ENCODE measurements at regions not wholly inside any gene's neighbourhood (a gene's known extent, or its start where the extent isn't known, plus 50 kb on each side); places are given as distances from the start of the nearest gene placed in this dataset.
"Not testable (repeated sequence)": the region's sequence is repeated elsewhere in the genome, so short reads cannot be mapped to it uniquely, and the experiment has no call there.

GRCh38 chr7:13241416-13241815 is 554.0 kb downstream of the ARL4A start:
- Histone ChIP-seq H3K36me3 (ENCODE audit: insufficient read depth) (no peaks in the 10 kb centered on the region), H3K4me1 (ENCODE audit: insufficient read depth) (no peaks in the 10 kb centered on the region), H3K4me3 (ENCODE audit: low read depth, low read length) (no peak overlapping the region), H3K27ac (ENCODE audit: low read depth) (no peak overlapping the region)
- 68% methylated on average over 1 of the region's 1 CpG for WGBS
- no peak for DNase-seq (ENCODE audit: extremely low spot score)

- DNase-seq (ENCODE audit: extremely low spot score), result no peak
- H3K4me1 ChIP-seq (ENCODE audit: insufficient read depth), result no peaks in the 10 kb centered on the region
- H3K4me3 ChIP-seq (ENCODE audit: low read depth, low read length), result no peak overlapping the region
- H3K36me3 ChIP-seq (ENCODE audit: insufficient read depth), result no peaks in the 10 kb centered on the region
- no peak overlapping the region for H3K27ac ChIP-seq (ENCODE audit: low read depth)
- 77% methylated on average over 6 of the region's 6 CpGs for WGBS
Measured at GRCh38 chr7:13257661-13258060, 570.2 kb downstream of the ARL4A start.

- no peak for DNase-seq (ENCODE audit: extremely low spot score)
- 83% methylated on average over 2 of the region's 2 CpGs for WGBS
- Histone ChIP-seq H3K4me1 (ENCODE audit: insufficient read depth) (no peaks in the 10 kb centered on the region), H3K4me3 (ENCODE audit: low read depth, low read length) (no peak overlapping the region), H3K36me3 (ENCODE audit: insufficient read depth) (no peaks in the 10 kb centered on the region), H3K27ac (ENCODE audit: low read depth) (no peak overlapping the region)
Measured at GRCh38 chr7:13258386-13258785, 571.0 kb downstream of the ARL4A start.

DNA sequence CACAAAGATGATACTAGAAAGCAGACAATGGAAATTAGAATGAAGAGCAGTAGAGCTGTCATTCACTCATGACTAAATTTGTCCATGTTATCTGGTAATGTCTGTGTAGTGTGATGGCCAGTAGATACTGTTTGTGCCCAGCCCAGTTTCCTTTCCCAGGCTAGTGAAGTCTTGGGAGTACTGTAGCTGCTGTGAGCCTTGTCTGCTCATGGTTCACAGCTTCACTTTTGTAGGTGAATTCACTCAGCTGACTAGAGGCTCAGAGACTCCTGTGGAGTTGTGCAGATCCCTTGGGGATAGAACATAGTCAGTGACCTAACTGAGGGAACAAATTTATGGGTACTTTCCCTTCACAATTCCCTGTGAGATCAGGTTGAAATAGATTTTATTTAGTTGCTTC is 572.5 kb downstream of the ARL4A start:
- Histone ChIP-seq H3K27ac (ENCODE audit: low read depth) (no peak overlapping the region), H3K36me3 (ENCODE audit: insufficient read depth) (no peaks in the 10 kb centered on the region), H3K4me3 (ENCODE audit: low read depth, low read length) (no peak overlapping the region), H3K4me1 (ENCODE audit: insufficient read depth) (no peaks in the 10 kb centered on the region)
- DNase-seq (ENCODE audit: extremely low spot score), result no peak

GRCh38 chr7:13262929-13263530 is 575.6 kb downstream of the ARL4A start:
- no peak overlapping the region for H3K4me3 ChIP-seq (ENCODE audit: low read depth, low read length)
- DNase-seq (ENCODE audit: extremely low spot score), result peak; percentile 46
- H3K4me1 ChIP-seq (ENCODE audit: insufficient read depth), result no peaks in the 10 kb centered on the region
- no peaks in the 10 kb centered on the region for H3K36me3 ChIP-seq (ENCODE audit: insufficient read depth)
- H3K27ac ChIP-seq (ENCODE audit: low read depth), result no peak overlapping the region
- 4% methylated on average over 4 of the region's 4 CpGs for WGBS

DNA sequence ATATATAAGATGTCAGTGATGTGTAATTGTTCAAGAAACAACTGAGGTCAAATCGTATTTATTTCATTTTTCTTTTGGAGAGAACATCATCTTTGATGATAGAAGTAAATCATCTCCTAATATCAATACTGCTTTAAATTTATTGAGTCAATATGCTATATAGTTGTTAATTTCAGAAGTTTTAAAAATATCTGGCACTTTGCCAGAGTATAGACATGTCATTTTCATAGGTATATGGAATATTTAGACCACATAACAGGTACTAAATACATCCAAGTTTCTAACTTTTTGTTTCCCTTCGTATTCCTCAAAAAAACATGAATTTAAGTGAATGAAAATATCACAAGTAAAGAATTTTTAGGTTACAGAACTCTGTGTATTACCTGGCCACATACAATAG is 577.8 kb downstream of the ARL4A start:
- no peak for DNase-seq (ENCODE audit: extremely low spot score)
- Histone ChIP-seq H3K4me3 (ENCODE audit: low read depth, low read length) (no peak overlapping the region), H3K4me1 (ENCODE audit: insufficient read depth) (no peaks in the 10 kb centered on the region), H3K36me3 (ENCODE audit: insufficient read depth) (no peaks in the 10 kb centered on the region), H3K27ac (ENCODE audit: low read depth) (no peak overlapping the region)
- 82% methylated on average over 2 of the region's 2 CpGs for WGBS

DNA sequence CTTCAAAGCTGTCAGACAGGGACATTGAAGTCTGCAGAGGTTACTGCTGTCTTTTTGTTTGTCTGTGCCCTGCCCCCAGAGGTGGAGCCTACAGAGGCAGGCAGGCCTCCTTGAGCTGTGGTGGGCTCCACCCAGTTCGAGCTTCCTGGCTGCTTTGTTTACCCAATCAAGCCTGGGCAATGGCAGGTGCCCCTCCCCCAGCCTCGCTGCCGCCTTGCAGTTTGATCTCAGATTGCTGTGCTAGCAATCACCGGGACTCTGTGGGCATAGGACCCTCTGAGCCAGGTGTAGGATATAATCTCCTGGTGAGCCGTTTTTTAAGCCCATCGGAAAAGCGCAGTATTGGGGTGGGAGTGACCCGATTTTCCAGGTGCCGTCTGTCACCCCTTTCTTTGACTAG is 586.8 kb downstream of the ARL4A start:
- not testable (repeated sequence) for DNase-seq (ENCODE audit: extremely low spot score); H3K4me3 ChIP-seq (ENCODE audit: low read depth, low read length); H3K36me3 ChIP-seq (ENCODE audit: insufficient read depth); H3K4me1 ChIP-seq (ENCODE audit: insufficient read depth); H3K27ac ChIP-seq (ENCODE audit: low read depth)
- WGBS, result 84% methylated on average over 9 of the region's 9 CpGs

- DNase-seq (ENCODE audit: extremely low spot score), result no peak
- no peaks in the 10 kb centered on the region for H3K4me1 ChIP-seq (ENCODE audit: insufficient read depth)
Measured at GRCh38 chr7:13276977-13277376, 589.5 kb downstream of the ARL4A start.

GRCh38 chr7:13278020-13278419 is 590.6 kb downstream of the ARL4A start:
- H3K27ac ChIP-seq (ENCODE audit: low read depth), result no peak overlapping the region
- H3K4me3 ChIP-seq (ENCODE audit: low read depth, low read length), result no peak overlapping the region
- H3K4me1 ChIP-seq (ENCODE audit: insufficient read depth), result no peaks in the 10 kb centered on the region
- no peak for DNase-seq (ENCODE audit: extremely low spot score)
- no peaks in the 10 kb centered on the region for H3K36me3 ChIP-seq (ENCODE audit: insufficient read depth)
- WGBS, result 56% methylated on average over 3 of the region's 3 CpGs

More at GRCh38 chr7:13276977-13277376, 589.5 kb downstream of the ARL4A start:
- Histone ChIP-seq H3K4me3 (ENCODE audit: low read depth, low read length) (no peak overlapping the region), H3K27ac (ENCODE audit: low read depth) (no peak overlapping the region), H3K36me3 (ENCODE audit: insufficient read depth) (no peaks in the 10 kb centered on the region)

DNA sequence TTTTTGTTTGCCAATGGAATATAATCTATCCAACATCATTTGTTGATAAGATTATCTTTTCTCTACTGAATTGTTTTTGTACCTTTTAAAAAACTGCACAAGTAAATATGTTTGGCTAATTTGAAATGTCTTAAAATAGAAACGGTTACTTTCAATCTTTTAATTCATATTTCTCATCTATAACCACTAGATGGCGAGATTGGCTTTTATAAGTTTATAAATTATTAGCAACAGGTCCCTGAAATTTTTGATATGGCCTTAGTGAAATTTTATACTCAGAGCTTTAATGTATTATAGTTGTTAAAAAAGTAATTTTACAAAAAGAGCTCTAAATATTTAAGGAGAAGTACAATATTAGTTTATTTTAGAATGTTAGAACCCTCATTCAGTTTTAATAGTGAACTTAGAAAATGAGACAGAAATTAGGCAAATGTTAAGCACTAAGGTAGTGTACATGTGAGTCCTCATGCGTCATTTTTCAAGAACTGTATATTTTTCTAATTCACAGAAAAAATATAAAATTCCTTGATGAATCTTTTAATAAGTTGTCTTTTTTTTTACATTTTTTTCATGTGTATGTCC is 592.5 kb downstream of the ARL4A start:
- Histone ChIP-seq H3K36me3 (ENCODE audit: insufficient read depth) (no peaks in the 10 kb centered on the region), H3K4me3 (ENCODE audit: low read depth, low read length) (no peak overlapping the region), H3K4me1 (ENCODE audit: insufficient read depth) (no peaks in the 10 kb centered on the region), H3K27ac (ENCODE audit: low read depth) (no peak overlapping the region)
- no peak for DNase-seq (ENCODE audit: extremely low spot score)
- 33% methylated on average over 3 of the region's 3 CpGs for WGBS

DNA sequence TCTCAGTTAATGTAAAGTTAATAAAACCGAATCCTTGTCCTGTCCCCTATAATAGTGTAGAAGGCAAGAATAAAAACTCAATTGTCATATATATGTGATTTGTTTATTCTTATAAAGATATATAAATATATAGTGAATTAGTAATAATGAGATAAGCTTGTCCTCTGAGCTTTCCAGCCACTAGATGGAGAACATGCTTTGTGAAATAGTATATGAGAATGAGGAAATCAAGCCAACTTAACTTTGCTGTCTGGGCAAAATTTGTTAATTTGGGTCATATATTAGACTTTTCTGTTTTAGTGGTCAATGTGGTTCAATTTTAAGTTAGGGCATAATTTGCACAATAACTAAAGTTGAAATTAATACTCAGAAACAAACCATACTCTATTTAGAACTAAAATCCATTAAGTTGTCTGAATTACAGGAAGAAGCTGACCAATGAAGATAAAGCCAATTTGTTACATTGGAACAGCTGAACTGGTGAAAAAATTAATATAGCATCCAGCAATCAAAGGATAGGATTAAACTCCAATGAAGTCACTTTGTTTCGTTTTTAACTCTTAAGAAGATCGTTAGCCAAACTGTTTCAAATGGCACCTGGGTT is 595.0 kb downstream of the ARL4A start:
- H3K4me3 ChIP-seq (ENCODE audit: low read depth, low read length), result no peak overlapping the region
- H3K36me3 ChIP-seq (ENCODE audit: insufficient read depth), result no peaks in the 10 kb centered on the region
- WGBS, result 66% methylated on average over 3 of the region's 3 CpGs
- no peaks in the 10 kb centered on the region for H3K4me1 ChIP-seq (ENCODE audit: insufficient read depth)
- H3K27ac ChIP-seq (ENCODE audit: low read depth), result no peak overlapping the region
- DNase-seq (ENCODE audit: extremely low spot score), result no peak

- no peaks in the 10 kb centered on the region for H3K4me1 ChIP-seq (ENCODE audit: insufficient read depth)
- H3K4me3 ChIP-seq (ENCODE audit: low read depth, low read length), result no peak overlapping the region
- no peaks in the 10 kb centered on the region for H3K36me3 ChIP-seq (ENCODE audit: insufficient read depth)
- H3K27ac ChIP-seq (ENCODE audit: low read depth), result no peak overlapping the region
- WGBS, result 32% methylated on average over 4 of the region's 4 CpGs
- DNase-seq (ENCODE audit: extremely low spot score), result no peak
Measured at GRCh38 chr7:13286916-13287315, 599.5 kb downstream of the ARL4A start.

GRCh38 chr7:13288516-13288915 is 601.1 kb downstream of the ARL4A start:
- no peaks in the 10 kb centered on the region for H3K36me3 ChIP-seq (ENCODE audit: insufficient read depth)
- no peak for DNase-seq (ENCODE audit: extremely low spot score)
- no peaks in the 10 kb centered on the region for H3K4me1 ChIP-seq (ENCODE audit: insufficient read depth)
- H3K27ac ChIP-seq (ENCODE audit: low read depth), result no peak overlapping the region
- no peak overlapping the region for H3K4me3 ChIP-seq (ENCODE audit: low read depth, low read length)

GRCh38 chr7:13290975-13291374 is 603.5 kb downstream of the ARL4A start:
- no peak for DNase-seq (ENCODE audit: extremely low spot score)
- H3K36me3 ChIP-seq (ENCODE audit: insufficient read depth), result no peaks in the 10 kb centered on the region
- H3K27ac ChIP-seq (ENCODE audit: low read depth), result no peak overlapping the region
- H3K4me1 ChIP-seq (ENCODE audit: insufficient read depth), result no peaks in the 10 kb centered on the region
- no peak overlapping the region for H3K4me3 ChIP-seq (ENCODE audit: low read depth, low read length)

Measured in urinary bladder (tissue), 3 donors.